ENCODE measurements at regions not wholly inside any gene's neighbourhood (a gene's known extent, or its start where the extent isn't known, plus 50 kb on each side); places are given as distances from the start of the nearest gene placed in this dataset.
"Not testable (repeated sequence)": the region's sequence is repeated elsewhere in the genome, so short reads cannot be mapped to it uniquely, and the experiment has no call there.

- DNase-seq, result no peak
Observed at GRCh38 chr9:71504636-71505035, 263.7 kb downstream of the CEMIP2 start.

- DNase-seq, result no peak
Observed at GRCh38 chr9:71498691-71499090, 269.6 kb downstream of the CEMIP2 start.

DNA sequence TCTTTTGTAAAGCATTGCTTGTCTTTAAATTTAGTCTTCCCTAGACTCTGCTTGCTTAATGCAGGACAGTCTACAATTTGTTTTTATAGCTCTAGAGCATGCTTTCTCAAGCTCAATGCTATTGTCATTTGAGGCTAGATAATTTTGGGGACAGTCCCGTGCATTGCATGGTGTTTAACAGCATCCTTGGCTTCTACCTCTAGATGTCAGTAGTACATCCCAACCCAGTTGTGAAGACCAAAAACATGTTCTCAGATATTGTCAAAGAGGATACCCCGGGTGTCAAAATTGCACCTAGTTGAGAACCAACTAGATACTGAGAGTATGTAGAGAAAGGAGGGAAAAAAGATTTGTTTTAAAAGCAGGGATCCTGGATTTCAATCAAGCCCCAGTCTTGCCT lies 277.5 kb downstream of the CEMIP2 start:
- DNase-seq, result no peak

DNA sequence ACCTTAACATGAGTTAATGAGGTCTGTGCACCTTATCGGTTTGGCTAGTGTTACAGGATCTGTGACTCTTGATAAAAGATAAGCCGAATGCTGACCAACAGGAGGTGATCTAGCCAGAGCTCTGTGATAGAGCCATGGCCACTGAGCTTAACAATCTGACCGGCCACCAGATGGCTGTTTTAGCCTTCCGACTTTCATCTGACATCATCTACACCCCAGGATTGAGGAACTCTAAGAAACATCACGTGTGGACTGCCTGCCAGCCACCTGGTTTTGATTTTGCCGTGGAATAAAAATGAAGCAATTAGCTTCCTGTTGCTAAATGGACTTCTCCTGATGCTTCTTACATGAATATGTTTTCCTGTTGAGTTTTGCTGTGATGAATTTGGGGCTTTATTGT lies 281.3 kb downstream of the CEMIP2 start:
- no peak for DNase-seq

GRCh38 chr9:71485326-71485725 lies 283.0 kb downstream of the CEMIP2 start:
- DNase-seq, result no peak

- DNase-seq, result no peak
Observed at GRCh38 chr9:71483436-71483835, 284.9 kb downstream of the CEMIP2 start.

GRCh38 chr9:71479621-71480020 lies 288.7 kb downstream of the CEMIP2 start:
- DNase-seq, result no peak

DNA sequence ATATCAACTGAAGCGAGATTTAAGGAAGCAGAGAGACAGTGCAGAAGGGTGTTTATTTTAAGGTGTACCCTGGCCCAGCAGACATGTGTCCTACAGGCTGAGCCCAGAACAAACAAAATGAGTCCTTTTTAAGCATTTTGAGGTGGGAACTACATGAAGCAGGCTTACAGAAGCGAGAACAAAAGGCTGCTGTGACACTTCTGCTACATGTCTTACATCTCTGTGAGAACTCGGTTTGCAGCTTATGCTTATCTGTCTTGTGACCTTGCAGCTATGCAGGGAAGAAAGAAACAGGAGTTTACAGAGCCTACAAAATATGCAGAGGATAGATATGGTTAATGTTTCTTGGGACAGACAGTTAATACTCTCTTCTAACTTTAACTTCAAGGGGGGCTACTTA lies 295.9 kb downstream of the CEMIP2 start:
- DNase-seq, result no peak

DNA sequence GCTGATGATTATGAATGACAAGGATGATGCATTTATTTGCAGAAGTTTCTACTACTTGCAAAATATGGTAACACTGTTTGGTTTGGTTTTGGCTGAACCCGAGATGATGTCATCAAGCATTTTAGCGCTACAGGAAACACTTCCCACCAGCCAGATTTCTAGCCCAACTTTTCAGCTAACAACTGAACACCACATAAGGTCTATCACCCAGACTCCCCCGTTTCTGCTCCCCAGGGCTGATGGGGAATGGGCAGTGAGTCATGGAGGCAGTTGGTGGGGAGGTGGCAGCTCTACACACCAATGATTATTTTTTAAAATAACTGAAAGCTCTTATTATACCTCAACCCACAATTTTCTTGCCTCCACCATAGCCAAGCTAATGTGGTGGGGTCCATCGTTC lies 302.9 kb downstream of the CEMIP2 start:
- peak; percentile 38 for DNase-seq

DNA sequence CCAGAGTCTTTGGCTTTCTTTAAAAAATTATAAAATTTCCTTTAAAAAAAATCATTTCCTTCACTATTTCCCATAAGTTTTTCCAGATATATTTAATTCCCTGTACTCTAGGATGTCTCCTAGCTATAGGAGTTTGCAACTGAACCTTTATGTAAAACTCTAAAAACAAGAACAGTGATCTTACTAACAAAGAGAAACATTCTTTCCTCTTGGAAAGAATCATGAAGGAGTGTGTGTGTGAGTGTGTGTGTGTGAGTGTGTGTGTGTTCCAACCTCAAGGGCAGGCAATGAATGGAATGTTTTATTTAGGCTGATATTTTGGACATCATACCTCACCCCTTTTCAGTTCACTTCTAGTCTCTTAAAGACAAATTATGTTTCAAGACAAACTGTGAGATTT lies 309.2 kb downstream of the CEMIP2 start:
- no peak for DNase-seq

GRCh38 chr9:71446473-71447411 lies 321.6 kb downstream of the CEMIP2 start:
- peak; percentile 56 for DNase-seq

DNA sequence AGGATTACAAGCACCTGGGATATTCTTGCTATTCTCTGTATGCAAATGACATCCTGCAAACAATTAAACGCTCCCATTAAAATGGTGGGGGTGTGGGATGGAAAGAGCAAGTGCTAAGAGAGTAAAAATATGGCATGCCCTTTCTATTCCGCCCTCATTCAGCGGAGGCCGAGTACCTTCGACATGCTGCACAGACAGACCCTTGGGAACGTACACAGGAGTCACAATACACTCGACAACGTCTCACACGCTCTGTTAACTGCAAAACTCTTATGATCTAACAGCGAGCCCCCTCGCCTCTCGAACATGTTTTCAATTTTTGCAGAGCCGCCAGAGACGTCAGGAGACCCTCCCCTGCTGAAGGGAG lies 322.2 kb downstream of the CEMIP2 start:
- DNase-seq, result peak; percentile 38

- DNase-seq, result no peak
Observed at GRCh38 chr9:71442937-71443336, 321.5 kb upstream of the TRPM3 start.

GRCh38 chr9:71441266-71441665 lies 319.8 kb upstream of the TRPM3 start:
- peak; percentile 35 for DNase-seq

- no peak for DNase-seq
Observed at GRCh38 chr9:71431931-71432330, 310.5 kb upstream of the TRPM3 start.

DNA sequence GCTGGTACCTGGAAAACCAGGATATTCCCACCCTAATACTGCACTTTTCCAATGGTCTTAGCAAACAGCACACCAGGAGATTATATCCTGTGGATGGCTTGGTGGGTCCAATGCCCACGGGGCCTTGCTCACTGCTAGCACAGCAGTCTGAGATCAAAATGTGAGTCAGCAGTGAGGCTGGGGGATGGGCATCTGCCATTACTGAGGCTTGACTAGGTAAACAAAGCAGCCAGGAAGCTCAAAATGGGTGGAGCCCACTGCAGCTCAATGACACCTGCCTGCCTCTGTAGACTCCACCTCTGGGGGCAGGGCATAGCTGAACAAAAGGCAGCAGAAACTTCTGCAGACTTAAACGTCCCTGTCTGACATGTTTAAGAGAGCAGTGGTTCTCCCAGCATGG lies 285.9 kb upstream of the TRPM3 start:
- DNase-seq, result not testable (repeated sequence)

GRCh38 chr9:71403106-71403505 lies 281.7 kb upstream of the TRPM3 start:
- DNase-seq, result no peak

GRCh38 chr9:71393005-71393404 lies 271.6 kb upstream of the TRPM3 start:
- no peak for DNase-seq

- peak; percentile 10 for DNase-seq
Observed at GRCh38 chr9:71384343-71384742, 262.9 kb upstream of the TRPM3 start.

GRCh38 chr9:71383308-71383940 lies 262.0 kb upstream of the TRPM3 start:
- no peak for DNase-seq

- DNase-seq, result no peak
Observed at GRCh38 chr9:71368157-71368556, 246.7 kb upstream of the TRPM3 start.

GRCh38 chr9:71364186-71364955 lies 242.9 kb upstream of the TRPM3 start:
- no peak for DNase-seq

- no peak for DNase-seq
Observed at GRCh38 chr9:71363286-71363961, 242.0 kb upstream of the TRPM3 start.
